ENCODE measurements at regions not wholly inside any gene's neighbourhood (a gene's known extent, or its start where the extent isn't known, plus 50 kb on each side); places are given as distances from the start of the nearest gene placed in this dataset.

GRCh38 chr5:62137628-62138027 is 168.4 kb upstream of the KIF2A start:
- Histone ChIP-seq H3K23me2 (ENCODE audit: low read depth, low read length) (no peaks in the 10 kb centered on the region; the same call in 1 of the 2 replicates), H3K4me2 (ENCODE audit: insufficient read depth in 1 of 2, low read depth in 2 of 2, low read length in 2 of 2) (no peak overlapping the region), H3K23ac (ENCODE audit: insufficient read length) (no peak overlapping the region), H3K56ac (replicated peaks; ENCODE audit: insufficient read length, low read depth, low read length) (no peak overlapping the region), H2BK12ac (ENCODE audit: low read depth, low read length) (no peak overlapping the region), H3K79me1 (ENCODE audit: low read depth, low read length) (no peaks in the 10 kb centered on the region), H3K4ac (replicated peaks; ENCODE audit: insufficient read length, low read depth, low read length) (no peak overlapping the region), H2BK5ac (ENCODE audit: low read depth, low read length) (no peak overlapping the region), H4K5ac (ENCODE audit: insufficient read length, low read depth, low read length) (no peak overlapping the region), H2AK5ac (ENCODE audit: low read depth, low read length) (no peak overlapping the region), H3K14ac (ENCODE audit: insufficient read length) (no peak overlapping the region), H3K27me3 (replicated peaks in 1 of 4; ENCODE audit: control insufficient read depth in 3 of 4, extremely low read depth in 1 of 4, insufficient read depth in 3 of 4, low read length in 3 of 4) (peaks cover 0 to 1% (median 0%) of the 10 kb centered on the region in 4 experiments; a peak in 1 of 7 replicates), H2BK120ac (replicated peaks; ENCODE audit: low read depth, low read length) (no peak overlapping the region), H3K79me2 (ENCODE audit: control insufficient read depth in 1 of 2, insufficient read depth in 2 of 2, low read length in 2 of 2) (no peaks in the 10 kb centered on the region), H4K91ac (replicated peaks; ENCODE audit: insufficient read length, low read length) (no peak overlapping the region), H2AFZ (ENCODE audit: low read length) (no peak overlapping the region), H2BK20ac (ENCODE audit: low read length) (no peak overlapping the region), H4K20me1 (replicated peaks in 1 of 2; ENCODE audit: control insufficient read depth in 1 of 2, insufficient read depth in 2 of 2, low read length in 2 of 2) (no peaks in the 10 kb centered on the region), H2BK15ac (ENCODE audit: low read length) (no peak overlapping the region), H3K27ac (ENCODE audit: low read depth, low read length) (no peak overlapping the region), H3K18ac (ENCODE audit: extremely low read depth, low read length) (no peak overlapping the region), H3K4me1 (replicated peaks in 1 of 4; ENCODE audit: control insufficient read depth in 3 of 4, insufficient read depth in 4 of 4, low read length in 3 of 4) (peaks cover 0 to 9% (median 6%) of the 10 kb centered on the region in 4 experiments; a peak in 3 of 7 replicates), H3K9me3 (ENCODE audit: insufficient read depth in 2 of 2, low read depth in 1 of 2, low read length in 1 of 2) (0 out of 4 replicates have a peak, but pooled peaks cover 0 to 6% of the 10 kb centered on the region in 2 experiments), H3K9ac (replicated peaks in 1 of 4; ENCODE audit: extremely low read depth in 1 of 4, low read depth in 3 of 4, low read length in 3 of 4) (no peak overlapping the region), H3K36me3 (ENCODE audit: control insufficient read depth in 2 of 4, insufficient read depth in 4 of 4, low read length in 3 of 4) (no peaks in the 10 kb centered on the region), H3K4me3 (ENCODE audit: extremely low read depth in 1 of 4, insufficient read depth in 2 of 4, low read depth in 3 of 4, low read length in 4 of 4) (no peak overlapping the region), H4K8ac (ENCODE audit: extremely low read depth, insufficient read depth, low read length) (no peak overlapping the region)
- WGBS, 2 experiments (ENCODE audit: extremely low coverage in 1 of 2, insufficient coverage in 1 of 2, insufficient read length in 1 of 2, insufficient replicate concordance in 2 of 2, low coverage in 1 of 2, low lambda C conversion rate in 2 of 2, missing lambda C conversion rate in 1 of 2) = 92% methylated on average over 2 of the region's 2 CpGs; no CpG with 5 or more reads in 1 of the 2 experiments
- DNase-seq (ENCODE audit: low read depth in 1 of 2, low spot score in 2 of 2) = no peak
- TF ChIP-seq EZH2 (IDR thresholded peaks at IDR 0.05; ENCODE audit: low read depth, low read length, severe bottlenecking) (no peak), KDM1A (IDR thresholded peaks at IDR 0.05; ENCODE audit: borderline replicate concordance, low read length) (peak; percentile 87)
- FAIRE-seq = no peak
- CTCF ChIA-PET (ENCODE audit: partially characterized antibody) = interaction anchor here (1.3 kb wide), 1 partner anchor 12 kb away, joined by 5 read pairs; no protein-coding TSS in a partner anchor
- POLR2A ChIA-PET (ENCODE audit: partially characterized antibody) = no interaction called here
